Trophoblast cell (in vitro differentiated cells and primary cell): ENCODE measurements at regions not wholly inside any gene's neighbourhood (a gene's known extent, or its start where the extent isn't known, plus 50 kb on each side); places are given as distances from the start of the nearest gene placed in this dataset.

Source experiments
- DNase-seq, 2 donors: peaks; one replicate each; pipeline ENCODE4 v3.0.0-alpha.2; 2016
- H2AFZ ChIP-seq: 2 replicates; pipeline ENCODE4 v1.6.1; 2013; ENCODE audit warnings: low read length, moderate library complexity, mild to moderate bottlenecking; ENCODE audit not compliant: insufficient read depth, poor library complexity
- H2AK5ac ChIP-seq: 2 replicates; pipeline ENCODE4 v1.6.1; 2013; ENCODE audit warnings: mild to moderate bottlenecking, low read length
- H2BK120ac ChIP-seq: 2 replicates; pipeline ENCODE4 v1.6.1; 2013; ENCODE audit warnings: low read length, mild to moderate bottlenecking, moderate library complexity; ENCODE audit not compliant: insufficient read depth, poor library complexity
- H2BK12ac ChIP-seq: 2 replicates; pipeline ENCODE4 v1.6.1; 2013; ENCODE audit warnings: mild to moderate bottlenecking, low read length, moderate library complexity
- H2BK5ac ChIP-seq: 2 replicates; pipeline ENCODE4 v1.6.1; 2013; ENCODE audit warnings: low read length, low read depth, moderate library complexity, mild to moderate bottlenecking; ENCODE audit not compliant: poor library complexity
- H3K14ac ChIP-seq: 2 replicates; pipeline ENCODE4 v1.6.1; 2013; ENCODE audit warnings: mild to moderate bottlenecking, low read length
- H3K18ac ChIP-seq: 2 replicates; pipeline ENCODE4 v1.6.1; 2013; ENCODE audit warnings: mild to moderate bottlenecking, low read length
- H3K23ac ChIP-seq: 2 replicates; pipeline ENCODE4 v1.6.1; 2013; ENCODE audit warnings: low read length
- H3K27ac ChIP-seq: 2 replicates; pipeline ENCODE4 v1.5.1; 2013; ENCODE audit warnings: low read depth, mild to moderate bottlenecking, inconsistent platforms, low read length, moderate library complexity
- H3K27me3 ChIP-seq: 2 replicates; pipeline ENCODE4 v1.6.1; 2013; ENCODE audit warnings: inconsistent platforms, mild to moderate bottlenecking, low read length, moderate library complexity; ENCODE audit not compliant: insufficient read depth
- H3K36me3 ChIP-seq, 2 experiments: 1 replicate in 1 of 2; 2 replicates in 1 of 2; pipeline ENCODE4 v1.6.1; 2013; ENCODE audit warnings: low read length in 2 of 2, mild to moderate bottlenecking in 2 of 2, moderate library complexity in 1 of 2; ENCODE audit not compliant: insufficient read depth in 2 of 2, control insufficient read depth in 1 of 2
- H3K4ac ChIP-seq: 2 replicates; pipeline ENCODE4 v1.6.1; 2013; ENCODE audit warnings: low read depth, mild to moderate bottlenecking, low read length, moderate library complexity
- H3K4me1 ChIP-seq, 2 experiments: 1 replicate in 1 of 2; 2 replicates in 1 of 2; pipeline ENCODE4 v1.6.1; 2013; ENCODE audit warnings: low read length in 2 of 2, mild to moderate bottlenecking in 2 of 2, moderate library complexity in 1 of 2; ENCODE audit not compliant: insufficient read depth in 2 of 2, control insufficient read depth in 1 of 2
- H3K4me2 ChIP-seq: 2 replicates; pipeline ENCODE4 v1.6.1; 2013; ENCODE audit warnings: inconsistent platforms, mild to moderate bottlenecking, low read length, moderate library complexity
- H3K4me3 ChIP-seq: 2 replicates; pipeline ENCODE4 v1.5.1; 2013; ENCODE audit warnings: mild to moderate bottlenecking, low read depth, low read length, inconsistent platforms
- H3K79me1 ChIP-seq: one replicate; pipeline ENCODE4 v1.6.1; 2013; ENCODE audit warnings: low read length
- H3K79me2 ChIP-seq: 2 replicates; pipeline ENCODE4 v1.6.1; 2013; ENCODE audit warnings: low read length, mild to moderate bottlenecking; ENCODE audit not compliant: control insufficient read depth, insufficient read depth, poor library complexity
- H3K9ac ChIP-seq: 2 replicates; pipeline ENCODE4 v1.6.1; 2013; ENCODE audit warnings: mild to moderate bottlenecking, low read length
- H3K9me3 ChIP-seq: 2 replicates; pipeline ENCODE4 v1.6.1; 2013; ENCODE audit warnings: low read depth, mild to moderate bottlenecking, control low read depth, inconsistent platforms, low read length; ENCODE audit not compliant: insufficient read depth
- H4K12ac ChIP-seq: 2 replicates; pipeline ENCODE4 v1.6.1; 2013; ENCODE audit warnings: low read depth, mild to moderate bottlenecking, low read length, moderate library complexity
- H4K8ac ChIP-seq: 2 replicates; pipeline ENCODE4 v1.6.1; 2013; ENCODE audit warnings: low read depth, mild to moderate bottlenecking, low read length, moderate library complexity
- H4K91ac ChIP-seq: one replicate; pipeline ENCODE4 v1.6.1; 2013; ENCODE audit warnings: low read depth, mild to moderate bottlenecking, low read length, moderate library complexity
- WGBS: extraction: QIAGEN DNeasy Blood & Tissue Kit; methylation state at CpG from one replicate; pipeline ENCODE4 v1.1.7; 2013; ENCODE audit warnings: missing lambda C conversion rate; ENCODE audit not compliant: insufficient read length, insufficient coverage; ENCODE audit errors: extremely low coverage; 5-methylcytosine and 5-hydroxymethylcytosine counted together

GRCh38 chr4:33579951-33580350, 2664.4 kb downstream of the ARAP2 start:
- Histone ChIP-seq H4K91ac (no peak overlapping the region), H3K9ac (no peak overlapping the region), H3K14ac (no peak overlapping the region), H3K79me1 (no peaks in the 10 kb centered on the region), H3K18ac (no peak overlapping the region), H4K12ac (no peak overlapping the region), H2BK5ac (no peak overlapping the region), H3K27ac (no peak overlapping the region), H3K23ac (no peak overlapping the region), H4K8ac (no peak overlapping the region), H2BK12ac (no peak overlapping the region), H2AFZ (no peak overlapping the region), H3K4me3 (no peak overlapping the region), H3K4me1 (no peaks in the 10 kb centered on the region), H3K27me3 (no peaks in the 10 kb centered on the region), H3K4ac (no peak overlapping the region), H2AK5ac (no peak overlapping the region), H3K79me2 (no peaks in the 10 kb centered on the region), H3K4me2 (no peak overlapping the region), H3K9me3 (no peaks in the 10 kb centered on the region), H3K36me3 (no peaks in the 10 kb centered on the region), H2BK120ac (no peak overlapping the region)
- DNase-seq: no peak
- no CpG with 5 or more reads among the region's 3 CpGs for WGBS

- H3K27me3 ChIP-seq: no peaks in the 10 kb centered on the region
- no peak overlapping the region for H3K9ac ChIP-seq
- no peak overlapping the region for H2BK12ac ChIP-seq
- no peak overlapping the region for H2AK5ac ChIP-seq
- no peak for DNase-seq
- H3K4ac ChIP-seq: no peak overlapping the region
- no peak overlapping the region for H2AFZ ChIP-seq
- H3K79me1 ChIP-seq: no peaks in the 10 kb centered on the region
- H4K91ac ChIP-seq: no peak overlapping the region
- no peaks in the 10 kb centered on the region for H3K4me1 ChIP-seq
- H3K9me3 ChIP-seq: peaks cover 12% of the 10 kb centered on the region
- no peak overlapping the region for H3K14ac ChIP-seq
- no peak overlapping the region for H3K4me3 ChIP-seq
- no peak overlapping the region for H2BK120ac ChIP-seq
- no CpG with 5 or more reads among the region's 2 CpGs for WGBS
- H3K23ac ChIP-seq: no peak overlapping the region
- H3K36me3 ChIP-seq: no peaks in the 10 kb centered on the region
- H2BK5ac ChIP-seq: no peak overlapping the region
- no peak overlapping the region for H3K27ac ChIP-seq
- H4K12ac ChIP-seq: no peak overlapping the region
- H3K18ac ChIP-seq: no peak overlapping the region
- H4K8ac ChIP-seq: no peak overlapping the region
- H3K4me2 ChIP-seq: no peak overlapping the region
- H3K79me2 ChIP-seq: no peaks in the 10 kb centered on the region
Measured at GRCh38 chr4:33592701-33593100, 2651.6 kb downstream of the ARAP2 start.

GRCh38 chr4:33606951-33607350, 2637.4 kb downstream of the ARAP2 start:
- Histone ChIP-seq H3K18ac (no peak overlapping the region), H3K27me3 (no peaks in the 10 kb centered on the region), H2BK5ac (no peak overlapping the region), H3K4me1 (no peaks in the 10 kb centered on the region), H4K91ac (no peak overlapping the region), H3K4ac (no peak overlapping the region), H3K23ac (no peak overlapping the region), H4K8ac (no peak overlapping the region), H3K9me3 (peaks cover 11% of the 10 kb centered on the region), H3K14ac (no peak overlapping the region), H3K79me1 (no peaks in the 10 kb centered on the region), H3K9ac (no peak overlapping the region), H3K4me2 (no peak overlapping the region), H2AFZ (no peak overlapping the region), H2BK120ac (no peak overlapping the region), H2AK5ac (no peak overlapping the region), H3K27ac (no peak overlapping the region), H2BK12ac (no peak overlapping the region), H3K4me3 (no peak overlapping the region), H3K79me2 (no peaks in the 10 kb centered on the region), H4K12ac (no peak overlapping the region), H3K36me3 (no peaks in the 10 kb centered on the region)
- no peak for DNase-seq
- no CpG with 5 or more reads among the region's 8 CpGs for WGBS

- no peaks in the 10 kb centered on the region for H3K36me3 ChIP-seq
- H3K4ac ChIP-seq: no peak overlapping the region
- no peak overlapping the region for H3K9ac ChIP-seq
- H2AK5ac ChIP-seq: no peak overlapping the region
- H4K91ac ChIP-seq: no peak overlapping the region
- no peaks in the 10 kb centered on the region for H3K79me2 ChIP-seq
- H3K27me3 ChIP-seq: no peaks in the 10 kb centered on the region
- no peak overlapping the region for H4K12ac ChIP-seq
- no peak overlapping the region for H2BK5ac ChIP-seq
- no peak overlapping the region for H3K14ac ChIP-seq
- no CpG with 5 or more reads among the region's 2 CpGs for WGBS
- H3K4me1 ChIP-seq: no peaks in the 10 kb centered on the region
- H3K9me3 ChIP-seq: no peaks in the 10 kb centered on the region
- H3K4me2 ChIP-seq: no peak overlapping the region
- no peak overlapping the region for H2BK12ac ChIP-seq
- H2AFZ ChIP-seq: no peak overlapping the region
- H3K18ac ChIP-seq: no peak overlapping the region
- no peak for DNase-seq
- no peak overlapping the region for H4K8ac ChIP-seq
- no peaks in the 10 kb centered on the region for H3K79me1 ChIP-seq
- H3K23ac ChIP-seq: no peak overlapping the region
- H2BK120ac ChIP-seq: no peak overlapping the region
- no peak overlapping the region for H3K4me3 ChIP-seq
- no peak overlapping the region for H3K27ac ChIP-seq
Measured at GRCh38 chr4:33616121-33616520, 2628.2 kb downstream of the ARAP2 start.
